ENCODE measurements at regions not wholly inside any gene's neighbourhood (a gene's known extent, or its start where the extent isn't known, plus 50 kb on each side); places are given as distances from the start of the nearest gene placed in this dataset.
A peak's percentile ranks its signal among the peaks of the same experiment; 100 is the strongest.
"Not testable (repeated sequence)": the region's sequence is repeated elsewhere in the genome, so short reads cannot be mapped to it uniquely, and the experiment has no call there.

DNA sequence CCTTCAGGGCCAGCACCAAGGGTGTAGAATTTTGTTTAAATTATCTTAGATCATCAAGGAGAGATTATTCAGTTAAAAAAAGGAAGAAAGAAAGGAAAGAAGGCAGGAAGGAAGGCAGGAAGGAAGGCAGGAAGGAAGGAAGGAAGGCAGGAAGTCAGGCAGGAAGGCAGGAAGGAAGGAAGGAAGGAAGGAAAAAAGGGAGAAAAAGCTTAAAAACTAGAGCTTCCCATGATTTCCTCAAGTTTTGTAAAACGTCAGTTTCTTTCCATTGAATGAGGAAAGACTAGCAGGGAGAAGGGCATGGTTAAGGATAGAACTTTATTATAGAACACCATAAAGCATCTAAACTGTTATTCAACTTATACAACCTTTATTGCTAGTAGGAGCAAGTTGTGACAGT, 2672.0 kb upstream of the PCDH20 start:
- no peak for DNase-seq

- no peak for DNase-seq
Measured at GRCh38 chr13:64083811-64084210, 2668.2 kb upstream of the PCDH20 start.

GRCh38 chr13:64083396-64083795, 2667.7 kb upstream of the PCDH20 start:
- DNase-seq, result no peak

GRCh38 chr13:64078480-64078936, 2662.9 kb upstream of the PCDH20 start:
- no peak for DNase-seq

GRCh38 chr13:64078025-64078424, 2662.4 kb upstream of the PCDH20 start:
- DNase-seq, result no peak

DNA sequence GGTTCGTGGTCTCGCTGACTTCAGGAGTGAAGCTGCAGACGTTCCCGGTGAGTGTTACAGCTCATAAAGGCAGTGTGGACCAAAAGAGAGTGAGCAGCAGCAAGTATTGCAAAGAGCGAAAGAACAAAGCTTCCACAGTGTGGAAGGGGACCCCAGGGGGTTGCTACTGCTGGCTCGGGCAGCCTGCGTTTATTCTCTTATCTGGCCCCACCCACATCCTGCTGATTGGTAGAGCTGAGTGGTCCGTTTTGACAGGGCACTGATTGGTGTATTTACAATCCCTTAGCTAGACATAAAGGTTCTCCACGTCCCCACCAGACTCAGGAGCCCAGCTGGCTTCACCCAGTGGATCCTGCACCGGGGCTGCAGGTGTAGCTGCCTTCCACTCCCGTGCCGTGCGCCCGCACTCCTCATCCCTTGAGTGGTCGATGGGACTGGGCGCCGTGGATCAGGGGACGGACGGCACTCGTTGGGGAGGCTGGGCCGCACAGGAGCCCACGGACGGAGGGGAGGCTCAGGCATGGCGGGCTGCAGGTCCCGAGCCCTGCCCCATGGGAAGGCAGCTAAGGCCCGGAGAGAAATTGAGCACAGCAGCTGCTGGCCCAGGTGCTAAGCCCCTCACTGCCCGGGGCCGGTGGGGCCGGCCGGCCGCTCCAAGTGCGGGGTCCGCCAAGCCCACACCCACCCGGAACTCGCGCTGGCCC, 2661.6 kb upstream of the PCDH20 start:
- not testable (repeated sequence) for DNase-seq

DNA sequence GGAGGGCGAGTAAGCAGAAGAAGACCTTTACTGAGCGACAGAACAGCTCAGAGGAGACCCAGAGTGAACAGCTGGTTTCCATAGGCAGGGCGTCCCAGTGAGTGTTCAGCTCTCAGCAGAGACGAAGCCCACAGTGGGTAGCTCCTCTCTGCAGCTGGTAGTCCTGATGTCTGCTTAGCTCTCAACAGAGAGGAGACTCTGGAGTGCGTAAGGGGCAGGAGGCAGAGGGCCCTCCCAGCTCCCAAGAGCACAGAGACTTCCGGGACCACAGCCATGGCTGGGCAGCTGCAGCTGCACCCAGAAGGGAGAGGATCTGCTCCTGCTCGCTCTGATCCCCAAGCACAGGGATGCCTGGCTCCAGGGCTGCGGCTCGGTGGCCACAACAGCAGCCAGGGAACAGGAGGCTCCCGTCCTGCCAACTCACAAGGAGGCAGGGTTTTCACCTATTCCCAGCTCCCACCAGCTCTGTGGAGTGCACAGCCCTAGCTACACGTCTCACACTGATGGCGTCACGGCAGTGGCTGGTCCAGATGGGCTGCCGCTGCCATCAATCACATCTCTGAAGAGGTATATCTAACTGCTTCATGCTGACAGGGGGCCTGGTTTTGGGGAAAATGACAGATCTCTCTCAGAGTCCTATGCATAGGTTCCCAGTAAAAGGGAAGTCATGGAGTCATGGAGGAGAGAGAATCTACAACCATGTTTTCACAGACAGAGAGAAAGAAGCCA, 2660.1 kb upstream of the PCDH20 start:
- peak; percentile 80 for DNase-seq

- DNase-seq, result no peak
Measured at GRCh38 chr13:64074971-64075474, 2659.4 kb upstream of the PCDH20 start.

DNA sequence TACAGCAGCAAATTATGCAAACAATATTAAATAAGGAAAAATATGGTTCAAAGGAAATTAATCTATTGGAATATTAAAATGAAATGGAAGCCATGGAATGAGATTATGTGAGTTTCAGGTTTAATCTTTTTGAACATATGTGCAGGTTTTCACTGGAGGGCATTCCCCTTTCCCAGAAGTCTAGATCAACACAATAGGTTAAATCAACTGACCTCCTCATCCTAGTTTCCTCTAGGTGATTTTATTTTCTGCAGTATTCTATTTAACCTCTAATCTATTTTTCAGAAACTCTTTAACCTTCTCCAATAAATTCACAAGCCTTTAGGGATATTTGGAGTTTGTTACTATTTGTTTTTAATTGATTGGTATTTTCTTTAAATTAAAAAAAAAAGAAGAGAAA, 2657.6 kb upstream of the PCDH20 start:
- DNase-seq, result no peak

- no peak for DNase-seq
Measured at GRCh38 chr13:64071352-64071751, 2655.7 kb upstream of the PCDH20 start.

DNA sequence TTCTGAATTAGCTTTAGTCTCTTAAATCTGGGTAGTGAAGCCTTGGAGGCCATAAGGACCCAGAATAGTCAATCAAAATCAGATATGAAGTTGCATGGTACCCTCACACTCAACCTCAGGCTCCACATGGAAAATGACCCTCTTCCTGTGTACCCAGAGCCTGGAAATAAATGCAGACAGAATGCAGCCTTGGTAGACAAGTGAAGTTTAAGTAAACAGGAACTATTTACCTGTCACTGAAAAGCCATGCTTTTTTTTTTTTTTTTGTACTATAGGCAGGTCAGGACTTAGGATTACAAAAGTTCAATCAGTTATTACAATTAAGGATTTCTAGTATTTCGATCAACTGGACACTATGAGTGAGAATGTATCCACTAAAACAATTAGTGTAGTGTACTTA, 2654.2 kb upstream of the PCDH20 start:
- no peak for DNase-seq

- no peak for DNase-seq
Measured at GRCh38 chr13:64066711-64067110, 2651.1 kb upstream of the PCDH20 start.

DNA sequence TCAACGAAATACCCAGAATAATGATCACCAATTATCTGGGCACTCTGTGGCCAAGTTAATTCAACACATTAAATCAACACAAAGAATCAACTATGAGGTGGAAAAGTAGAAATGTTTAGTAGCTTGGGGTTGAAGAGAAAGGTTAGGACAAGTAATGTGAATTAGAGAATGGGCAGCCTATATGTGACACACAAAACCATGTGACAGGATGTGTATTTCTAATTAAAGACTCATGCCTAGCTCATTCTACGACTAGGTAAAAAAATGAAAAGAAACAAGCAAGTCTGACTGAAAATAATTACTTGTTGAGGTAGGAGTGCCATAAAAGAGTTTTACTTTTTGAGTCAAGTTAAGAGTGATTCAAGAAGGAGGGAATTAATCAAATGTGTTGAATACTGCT, 2646.0 kb upstream of the PCDH20 start:
- no peak for DNase-seq

GRCh38 chr13:64057372-64058020, 2641.8 kb upstream of the PCDH20 start:
- no peak for DNase-seq

GRCh38 chr13:64054321-64054720, 2638.7 kb upstream of the PCDH20 start:
- DNase-seq, result no peak

DNA sequence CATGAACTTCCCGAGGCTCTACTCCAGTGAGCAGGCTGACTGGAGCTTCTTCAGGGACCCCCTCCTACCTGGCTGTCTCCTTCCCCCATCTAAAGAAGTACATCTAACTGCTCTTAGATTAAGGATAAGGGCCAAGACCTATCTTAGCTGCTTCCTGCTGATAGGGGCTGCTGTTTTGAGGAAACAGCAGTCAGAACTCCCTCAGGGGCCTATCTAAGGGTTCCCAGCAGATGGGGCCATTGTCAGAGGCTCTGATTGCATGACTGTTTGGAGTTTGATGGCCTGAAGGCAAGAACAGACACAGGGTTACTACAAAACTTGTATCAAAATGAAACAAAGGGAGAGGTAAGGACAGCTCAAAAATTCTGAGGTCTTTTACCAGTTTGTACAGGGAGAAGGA, 2636.9 kb upstream of the PCDH20 start:
- DNase-seq, result no peak

GRCh38 chr13:64051278-64051677, 2635.6 kb upstream of the PCDH20 start:
- DNase-seq, result no peak

GRCh38 chr13:64041296-64041695, 2625.6 kb upstream of the PCDH20 start:
- no peak for DNase-seq

DNA sequence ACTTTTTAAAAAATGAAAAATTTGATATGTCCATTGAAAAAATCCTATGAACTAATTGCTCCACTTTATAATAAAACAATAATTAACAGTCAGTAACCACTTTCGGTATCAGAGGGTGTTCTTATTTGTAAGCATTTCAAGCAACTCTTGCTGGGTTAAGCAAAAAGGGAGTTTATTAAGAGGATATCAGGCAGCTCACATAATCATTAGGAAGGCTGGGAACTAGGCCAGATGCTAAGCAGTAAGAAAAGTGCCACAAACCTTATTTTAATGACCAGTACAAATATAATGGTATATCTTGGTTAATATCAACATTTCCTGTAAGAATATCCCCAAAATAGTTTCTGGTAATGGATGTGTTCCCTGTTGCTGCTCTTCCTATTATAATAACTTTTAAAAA, 2618.3 kb upstream of the PCDH20 start:
- no peak for DNase-seq

DNA sequence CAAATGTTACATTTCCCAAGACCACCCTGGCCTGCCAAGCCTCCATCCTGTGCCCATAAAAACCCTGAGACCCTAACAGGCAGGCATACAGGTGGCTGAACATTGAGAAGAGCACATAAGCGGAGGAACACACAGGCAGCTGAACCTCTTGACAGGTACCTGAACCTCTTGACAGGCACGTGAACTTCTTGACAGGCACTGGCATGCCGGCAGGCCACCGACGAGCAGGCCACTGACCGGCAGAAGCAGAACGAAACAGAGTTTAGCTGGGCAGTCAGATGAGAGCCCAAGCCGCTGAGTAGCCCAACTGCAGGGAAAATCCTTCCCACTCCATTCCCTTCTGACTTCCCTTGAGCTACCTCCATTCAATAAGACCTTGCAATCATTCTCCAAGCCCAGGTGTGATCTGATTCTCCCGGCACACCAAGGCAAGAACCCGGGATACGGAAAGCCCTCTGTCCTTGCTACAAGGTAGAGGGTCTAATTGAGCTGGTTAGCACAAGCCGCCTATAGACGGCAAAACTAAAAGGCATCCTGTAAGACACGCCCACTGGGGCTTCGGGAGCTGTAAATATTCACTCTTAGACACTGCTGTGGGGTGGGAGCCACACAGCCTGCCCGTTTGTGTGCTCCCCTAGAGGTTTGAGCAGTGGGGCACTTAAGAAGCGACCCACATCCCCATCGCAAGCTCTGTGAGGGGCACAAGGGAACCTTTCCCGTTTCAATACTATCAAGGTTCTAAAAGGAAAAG, 2613.9 kb upstream of the PCDH20 start:
- DNase-seq, result no peak

DNA sequence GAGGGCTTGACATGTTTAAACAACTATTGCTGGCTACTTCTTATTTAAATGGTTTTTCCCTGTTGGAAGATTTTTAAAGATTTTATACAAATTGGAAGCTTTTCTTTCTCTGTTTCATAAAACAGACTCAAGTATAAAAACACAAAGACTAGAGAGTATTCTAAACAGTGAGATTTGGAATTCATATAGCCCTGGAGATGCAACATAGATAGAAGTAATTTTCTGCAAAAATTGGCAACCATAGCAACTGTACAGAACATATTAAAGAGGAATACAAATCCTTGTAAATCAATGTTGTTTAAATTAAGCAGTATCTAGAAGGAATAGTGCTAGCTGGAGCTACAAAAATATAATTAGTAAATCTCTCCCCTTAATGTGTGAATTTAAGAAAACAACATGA, 2612.9 kb upstream of the PCDH20 start:
- no peak for DNase-seq

- peak; percentile 77 for DNase-seq
Measured at GRCh38 chr13:64020126-64020525, 2604.5 kb upstream of the PCDH20 start.

DNA sequence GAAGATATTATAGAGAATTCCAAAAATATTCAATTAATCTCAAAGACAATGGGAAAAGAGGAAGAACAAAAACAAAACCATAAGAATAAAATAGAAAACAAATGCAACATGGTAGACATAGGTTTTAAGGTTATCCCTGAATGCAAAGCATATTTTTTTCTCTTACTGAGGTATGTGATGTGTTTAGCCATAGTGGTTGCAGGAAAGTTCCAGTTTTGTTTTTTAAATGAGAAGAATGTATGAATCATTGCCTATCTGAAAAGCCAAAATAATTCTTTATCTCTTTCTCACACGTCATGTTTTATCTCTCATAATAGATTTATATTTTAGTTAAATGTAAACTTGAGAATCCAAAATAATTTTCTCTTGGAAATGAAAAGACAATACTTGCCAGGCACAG, 2591.7 kb upstream of the PCDH20 start:
- DNase-seq, result no peak

Data from NCI-H1694 treated with DMSO at 0.1 percent for 48 hours (cell line).